Fibroblast of skin of scalp (primary cell): ENCODE measurements at regions not wholly inside any gene's neighbourhood (a gene's known extent, or its start where the extent isn't known, plus 50 kb on each side); places are given as distances from the start of the nearest gene placed in this dataset.
"Not testable (repeated sequence)": the region's sequence is repeated elsewhere in the genome, so short reads cannot be mapped to it uniquely, and the experiment has no call there.

Experiments used
- DNase-seq: peaks from one replicate; pipeline ENCODE4 v3.0.0-alpha.2; 2013

DNA sequence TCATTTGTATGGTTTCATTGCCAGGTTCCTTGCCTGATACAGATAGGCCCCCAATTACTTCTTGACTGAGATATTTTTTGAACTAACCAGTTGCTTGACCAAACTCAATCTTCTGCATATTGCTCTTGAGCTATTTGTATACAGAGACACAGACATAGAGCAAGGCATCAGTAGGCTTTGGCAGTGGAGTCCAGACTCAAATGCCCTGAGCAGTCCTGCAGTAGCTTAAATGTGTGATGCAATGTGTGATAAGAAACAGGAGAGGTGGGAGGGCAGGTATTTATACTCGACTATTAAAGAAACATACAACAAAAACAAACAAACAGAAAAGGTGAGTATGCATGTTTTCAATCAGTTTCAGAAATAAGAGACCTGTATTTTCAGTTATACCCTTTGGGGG, 197.9 kb upstream of the DAB1 start:
- DNase-seq = no peak

- no peak for DNase-seq
Observed at GRCh38 chr1:57620605-57621004, 196.7 kb upstream of the DAB1 start.

GRCh38 chr1:57616921-57617320, 193.1 kb upstream of the DAB1 start:
- no peak for DNase-seq

DNA sequence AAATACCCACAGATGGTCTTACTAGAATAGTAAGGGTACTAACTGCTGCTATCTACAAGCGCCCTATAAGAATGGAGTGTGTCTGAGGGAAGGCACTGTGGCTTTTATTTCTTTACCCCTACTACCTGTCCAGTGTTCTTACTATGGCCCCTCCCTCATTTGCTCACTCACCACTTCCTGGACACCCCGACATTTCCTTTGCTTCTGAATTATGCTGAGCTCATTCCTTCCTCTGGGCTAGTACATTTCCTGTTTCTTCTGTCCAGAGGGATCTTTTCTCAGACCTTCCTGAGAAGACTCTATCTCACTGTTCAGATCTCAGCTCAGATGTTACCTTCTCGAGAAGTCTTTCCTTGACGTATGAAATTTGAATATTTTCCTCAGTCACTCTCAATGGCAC, 192.1 kb upstream of the DAB1 start:
- no peak for DNase-seq

DNA sequence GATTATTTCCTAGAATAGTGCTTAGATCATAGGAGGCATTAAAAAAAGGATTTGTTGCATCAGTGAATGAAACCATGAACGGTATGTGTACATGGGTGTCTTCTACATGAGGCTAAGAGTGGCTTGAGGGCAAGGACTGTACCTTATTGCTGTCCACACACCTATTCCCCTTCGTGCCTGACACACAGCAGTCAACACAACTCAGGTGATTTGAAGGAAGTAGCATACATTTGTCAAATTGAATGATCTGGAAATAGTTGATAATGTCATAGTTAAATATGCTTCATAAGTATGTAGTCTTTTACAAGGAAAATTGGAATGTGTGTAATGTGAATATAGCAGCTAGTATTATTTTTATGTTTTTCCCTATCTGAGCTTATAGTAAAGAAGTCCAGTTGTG, 189.0 kb upstream of the DAB1 start:
- DNase-seq = no peak

DNA sequence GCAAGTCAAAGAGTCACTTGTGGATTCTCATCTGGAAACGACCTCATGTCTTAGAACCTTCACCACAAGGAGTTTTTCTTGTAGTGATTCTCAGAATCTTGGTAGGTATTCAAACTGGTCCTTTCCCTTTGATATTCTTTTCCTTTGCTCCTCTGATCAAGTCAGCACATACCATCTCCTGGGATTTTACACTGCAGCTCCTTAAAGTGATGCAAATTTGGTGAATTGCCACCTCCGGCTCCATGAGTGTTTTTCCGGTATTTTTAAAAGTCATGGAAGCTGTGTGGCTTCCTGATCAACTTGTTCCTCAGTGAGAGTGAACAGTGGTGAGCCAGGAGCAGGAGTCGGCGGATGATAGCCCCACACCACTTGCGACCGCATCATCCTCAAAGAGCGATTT, 182.1 kb upstream of the DAB1 start:
- DNase-seq = no peak

DNA sequence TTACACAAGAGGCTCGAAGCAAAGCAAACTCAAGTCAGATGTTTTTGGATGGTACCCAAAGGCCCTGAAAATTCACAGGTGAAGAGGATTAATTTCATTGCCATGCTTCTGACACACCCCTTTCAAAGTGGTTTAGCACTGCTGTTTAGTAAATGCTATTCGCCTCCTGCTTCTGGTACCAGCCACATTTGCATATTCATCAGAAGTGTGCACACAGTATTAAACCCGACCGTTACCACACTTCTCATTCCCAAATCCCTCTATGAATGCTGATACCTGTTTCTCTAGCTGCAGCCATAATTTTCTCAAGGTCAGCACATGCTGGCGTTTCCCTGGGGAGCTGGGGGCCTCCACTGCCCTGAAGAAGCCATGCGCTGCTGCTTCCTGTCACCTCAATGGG, 179.8 kb upstream of the DAB1 start:
- no peak for DNase-seq

- DNase-seq = no peak
Observed at GRCh38 chr1:57600424-57600823, 176.6 kb upstream of the DAB1 start.

DNA sequence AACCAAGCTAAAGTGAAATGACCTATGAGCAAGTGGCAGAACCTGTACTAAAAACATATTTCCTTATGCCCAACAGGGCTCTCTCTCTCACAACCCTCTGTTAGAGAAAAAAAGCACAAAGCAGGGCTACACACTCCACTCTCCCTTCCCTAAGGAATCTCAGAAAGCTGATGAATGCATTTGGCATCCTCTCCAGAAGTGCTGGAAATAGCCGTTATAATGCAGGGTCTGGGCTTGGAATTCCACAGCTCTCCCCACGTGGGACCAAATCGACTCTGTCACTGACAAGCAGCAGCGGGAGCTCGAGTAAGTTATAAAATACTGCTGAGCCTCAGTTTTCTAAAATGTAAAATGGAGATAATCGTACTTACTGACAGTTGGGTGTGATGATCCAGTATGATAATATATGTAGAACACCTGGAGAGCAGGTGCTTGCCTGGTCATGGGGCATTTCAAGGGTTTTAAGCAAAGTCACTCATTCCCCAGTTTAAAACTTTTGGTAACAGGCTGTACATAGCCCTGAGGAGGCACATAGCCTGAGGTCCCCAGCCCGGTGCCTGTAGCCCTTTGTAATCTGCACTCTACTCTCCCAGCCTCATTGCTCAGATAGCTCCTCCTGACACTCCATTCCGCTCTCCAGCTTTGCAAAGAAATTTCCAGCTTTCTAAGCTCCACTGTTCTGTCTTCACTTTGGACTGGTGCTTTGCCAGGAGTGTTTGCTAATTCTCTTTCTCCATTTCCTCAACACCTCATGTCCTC, 175.6 kb upstream of the DAB1 start:
- peak; percentile 75 for DNase-seq

DNA sequence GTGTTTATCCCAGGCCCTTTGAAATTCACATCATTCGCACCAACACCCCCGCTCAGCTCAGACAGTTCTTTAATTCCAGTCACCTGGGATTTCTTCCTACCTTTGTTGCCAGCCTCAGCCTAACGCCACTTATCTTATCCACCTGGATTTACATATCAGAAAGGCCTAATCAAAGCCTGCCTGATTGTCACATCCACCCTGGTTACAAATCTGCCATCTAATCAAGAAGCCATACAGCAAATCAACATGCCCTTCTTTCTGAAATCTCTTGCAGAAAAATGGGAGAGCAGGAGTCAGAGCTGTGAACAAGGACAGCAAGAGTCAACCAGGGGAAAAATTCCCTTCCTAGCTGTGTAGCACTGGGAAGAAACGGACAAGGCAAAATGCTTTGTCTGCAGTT, 173.2 kb upstream of the DAB1 start:
- DNase-seq = no peak

DNA sequence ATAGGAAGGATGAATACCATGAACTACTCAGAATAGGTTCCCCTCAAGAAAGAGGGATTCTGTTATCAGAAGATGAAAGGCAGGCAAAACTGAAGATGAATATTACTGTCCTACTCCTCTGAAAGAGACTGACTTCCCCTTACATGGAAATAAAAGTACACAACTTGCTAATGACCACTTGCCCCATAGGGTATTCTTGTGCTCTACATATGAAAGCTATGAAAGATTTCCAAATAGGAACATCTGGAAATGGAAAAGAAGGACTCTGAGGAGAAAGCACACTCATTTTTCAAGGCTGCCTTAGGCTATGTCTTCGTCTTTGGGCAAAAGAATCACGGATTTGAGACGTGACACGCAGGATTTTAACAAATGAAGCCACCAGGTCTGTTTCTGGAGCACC, 170.1 kb upstream of the DAB1 start:
- DNase-seq = no peak

DNA sequence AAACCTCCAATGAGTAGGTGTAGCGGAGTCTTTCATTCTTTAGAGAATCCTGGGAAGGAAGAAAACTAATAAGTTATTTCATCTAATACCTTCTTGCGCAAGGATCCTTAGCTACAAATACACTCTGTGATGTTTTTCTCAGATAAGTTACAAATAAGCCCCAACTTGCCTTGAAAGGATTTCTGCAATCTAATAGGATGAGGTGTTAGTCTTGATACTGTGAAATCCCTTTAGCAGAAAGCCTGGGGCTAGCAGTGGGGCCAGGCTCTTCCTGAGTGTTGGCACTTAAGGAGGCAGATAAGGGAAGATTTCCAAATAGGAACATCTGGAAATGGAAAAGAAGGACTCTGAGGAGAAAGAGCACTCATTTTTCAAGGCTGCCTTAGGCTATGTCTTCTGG, 168.0 kb upstream of the DAB1 start:
- no peak for DNase-seq

- no peak for DNase-seq
Observed at GRCh38 chr1:57590978-57591377, 167.1 kb upstream of the DAB1 start.

GRCh38 chr1:57586842-57587241, 163.0 kb upstream of the DAB1 start:
- no peak for DNase-seq

DNA sequence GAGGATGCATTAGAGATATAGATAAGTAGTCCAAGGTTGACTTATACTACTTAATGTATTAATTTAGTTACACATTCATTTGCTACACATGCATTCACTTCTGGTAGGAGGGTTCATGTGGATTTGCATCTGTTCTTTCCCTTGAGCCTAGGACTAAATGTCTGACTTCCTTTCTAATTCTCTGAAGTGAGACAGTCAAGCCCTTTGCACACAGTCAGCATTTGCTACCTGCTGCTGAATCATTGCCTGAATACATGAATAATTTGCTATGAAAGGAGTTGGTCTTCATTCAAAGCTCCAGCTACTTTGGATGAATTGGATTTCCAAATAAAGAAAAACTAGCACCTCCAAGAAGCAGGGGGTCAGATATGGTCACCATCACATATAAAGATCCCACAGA, 154.8 kb upstream of the DAB1 start:
- DNase-seq = no peak

DNA sequence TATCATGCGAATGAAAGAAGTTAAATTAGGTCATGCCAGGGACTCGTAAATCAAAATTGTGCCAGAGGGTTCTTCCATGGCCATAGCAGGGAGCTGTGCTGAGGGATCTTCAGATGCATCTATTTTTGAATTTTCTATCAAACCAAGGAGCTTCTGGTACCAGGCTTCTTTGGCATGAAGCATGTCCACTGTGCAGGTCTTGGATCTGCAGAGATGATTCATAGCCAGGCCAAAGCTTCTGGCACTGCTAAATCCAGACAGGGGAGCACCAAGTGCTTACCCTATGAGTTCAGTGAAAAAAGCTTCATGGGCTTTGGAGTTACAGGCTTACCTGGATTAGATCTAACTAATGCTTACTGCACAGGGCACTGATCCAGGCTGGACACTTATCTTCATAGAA, 154.2 kb upstream of the DAB1 start:
- no peak for DNase-seq

DNA sequence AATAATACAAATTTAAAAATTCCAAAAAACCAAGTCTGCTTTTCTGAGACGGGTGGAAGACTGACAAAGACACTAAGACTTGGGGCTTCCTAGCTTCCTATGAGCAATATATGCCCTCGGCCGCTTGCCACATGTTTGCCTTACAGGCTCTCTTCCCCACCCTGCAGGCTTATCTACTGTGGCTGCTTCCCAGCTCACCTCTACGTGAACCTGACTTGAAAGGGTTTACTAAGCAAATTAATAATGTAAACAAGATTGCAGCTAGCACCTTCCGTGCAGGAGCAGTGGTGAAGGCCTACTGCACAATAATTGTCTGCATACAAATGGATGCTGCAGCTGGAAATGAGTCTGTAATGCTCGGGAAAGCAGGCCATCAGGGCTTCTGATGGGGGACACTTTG, 152.9 kb upstream of the DAB1 start:
- no peak for DNase-seq

DNA sequence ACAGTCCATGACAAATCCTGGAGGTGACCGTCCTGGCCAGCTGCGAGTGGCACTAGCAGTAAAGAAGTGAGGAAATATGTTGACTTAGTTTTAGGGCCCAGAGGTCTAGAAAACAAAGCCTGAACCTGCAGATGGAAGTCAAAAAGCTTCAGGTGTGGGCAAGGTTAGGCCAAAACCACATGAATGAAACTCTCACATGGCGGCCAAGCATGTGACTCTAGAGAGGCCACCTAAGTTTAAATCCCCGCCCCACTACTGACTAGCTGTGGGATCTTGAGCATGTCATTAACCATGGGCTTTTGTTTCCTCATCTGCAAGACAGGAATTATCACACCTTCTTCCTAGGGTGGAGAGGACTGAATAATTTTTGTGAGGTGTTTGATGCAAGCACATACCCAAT, 148.2 kb upstream of the DAB1 start:
- DNase-seq = no peak

- not testable (repeated sequence) for DNase-seq
Observed at GRCh38 chr1:57558066-57558465, 134.2 kb upstream of the DAB1 start.

DNA sequence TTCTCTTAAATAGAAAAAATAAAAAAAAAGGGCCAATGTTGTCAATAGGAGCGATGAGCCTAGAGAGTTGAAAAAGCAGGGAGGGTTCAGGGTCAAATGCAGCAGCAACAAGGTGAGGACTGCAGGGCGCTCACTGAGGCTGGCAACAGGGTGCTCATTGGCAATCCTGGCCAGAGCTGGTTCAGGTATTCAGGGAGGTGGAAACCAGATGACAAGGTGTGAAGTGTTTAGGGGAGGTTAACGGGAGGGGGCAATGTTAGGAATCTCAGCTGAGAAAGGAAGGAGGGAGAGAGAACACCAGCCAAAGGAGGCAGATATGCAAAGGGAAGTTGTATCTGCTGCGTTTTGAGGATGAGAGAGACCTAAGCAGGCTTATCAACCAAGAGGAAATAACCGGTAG, 129.8 kb upstream of the DAB1 start:
- DNase-seq = no peak

GRCh38 chr1:57551476-57551875, 127.6 kb upstream of the DAB1 start:
- no peak for DNase-seq

- DNase-seq = peak; percentile 3
Observed at GRCh38 chr1:57550092-57550491, 126.2 kb upstream of the DAB1 start.

GRCh38 chr1:57549300-57549699, 125.4 kb upstream of the DAB1 start:
- DNase-seq = no peak

- no peak for DNase-seq
Observed at GRCh38 chr1:57546549-57547330, 122.9 kb upstream of the DAB1 start.
